ENCODE measurements at regions not wholly inside any gene's neighbourhood (a gene's known extent, or its start where the extent isn't known, plus 50 kb on each side); places are given as distances from the start of the nearest gene placed in this dataset.

DNA sequence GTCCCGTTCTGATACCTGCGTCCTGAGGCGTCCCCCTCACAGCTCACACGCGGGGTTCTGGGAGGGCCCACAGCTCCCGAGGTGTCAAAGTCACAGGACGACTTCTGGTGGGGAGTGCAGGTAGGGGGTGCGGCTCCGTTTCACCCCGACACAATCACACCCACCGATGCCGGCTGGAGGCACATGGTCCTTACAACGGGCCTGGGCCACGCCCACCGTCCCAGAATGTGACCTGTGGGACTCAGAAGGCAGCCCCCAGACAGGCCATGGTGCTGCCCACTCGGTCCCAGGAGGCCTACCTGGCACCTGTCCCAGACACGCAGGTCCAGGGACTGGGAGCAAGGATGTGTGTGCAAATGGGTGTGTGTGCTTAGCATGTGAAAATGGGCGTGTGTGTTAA lies 86.0 kb downstream of the UNCX start:
- Histone ChIP-seq H3K4me1 (ENCODE audit: low read depth) (no peaks in the 10 kb centered on the region), H3K9me3 (ENCODE audit: low read depth) (no peaks in the 10 kb centered on the region), H3K4me3 (no peak overlapping the region), H3K27me3 (no peaks in the 10 kb centered on the region), H3K36me3 (no peaks in the 10 kb centered on the region), H3K27ac (no peak overlapping the region)
- TF ChIP-seq, protein P1, sequence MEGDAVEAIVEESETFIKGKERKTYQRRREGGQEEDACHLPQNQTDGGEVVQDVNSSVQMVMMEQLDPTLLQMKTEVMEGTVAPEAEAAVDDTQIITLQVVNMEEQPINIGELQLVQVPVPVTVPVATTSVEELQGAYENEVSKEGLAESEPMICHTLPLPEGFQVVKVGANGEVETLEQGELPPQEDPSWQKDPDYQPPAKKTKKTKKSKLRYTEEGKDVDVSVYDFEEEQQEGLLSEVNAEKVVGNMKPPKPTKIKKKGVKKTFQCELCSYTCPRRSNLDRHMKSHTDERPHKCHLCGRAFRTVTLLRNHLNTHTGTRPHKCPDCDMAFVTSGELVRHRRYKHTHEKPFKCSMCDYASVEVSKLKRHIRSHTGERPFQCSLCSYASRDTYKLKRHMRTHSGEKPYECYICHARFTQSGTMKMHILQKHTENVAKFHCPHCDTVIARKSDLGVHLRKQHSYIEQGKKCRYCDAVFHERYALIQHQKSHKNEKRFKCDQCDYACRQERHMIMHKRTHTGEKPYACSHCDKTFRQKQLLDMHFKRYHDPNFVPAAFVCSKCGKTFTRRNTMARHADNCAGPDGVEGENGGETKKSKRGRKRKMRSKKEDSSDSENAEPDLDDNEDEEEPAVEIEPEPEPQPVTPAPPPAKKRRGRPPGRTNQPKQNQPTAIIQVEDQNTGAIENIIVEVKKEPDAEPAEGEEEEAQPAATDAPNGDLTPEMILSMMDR (IDR thresholded peaks at IDR 0.05; ENCODE audit: low read depth, low read length): no peak
- no peak for DNase-seq (ENCODE audit: low read depth in 1 of 2, low spot score in 1 of 2)

DNA sequence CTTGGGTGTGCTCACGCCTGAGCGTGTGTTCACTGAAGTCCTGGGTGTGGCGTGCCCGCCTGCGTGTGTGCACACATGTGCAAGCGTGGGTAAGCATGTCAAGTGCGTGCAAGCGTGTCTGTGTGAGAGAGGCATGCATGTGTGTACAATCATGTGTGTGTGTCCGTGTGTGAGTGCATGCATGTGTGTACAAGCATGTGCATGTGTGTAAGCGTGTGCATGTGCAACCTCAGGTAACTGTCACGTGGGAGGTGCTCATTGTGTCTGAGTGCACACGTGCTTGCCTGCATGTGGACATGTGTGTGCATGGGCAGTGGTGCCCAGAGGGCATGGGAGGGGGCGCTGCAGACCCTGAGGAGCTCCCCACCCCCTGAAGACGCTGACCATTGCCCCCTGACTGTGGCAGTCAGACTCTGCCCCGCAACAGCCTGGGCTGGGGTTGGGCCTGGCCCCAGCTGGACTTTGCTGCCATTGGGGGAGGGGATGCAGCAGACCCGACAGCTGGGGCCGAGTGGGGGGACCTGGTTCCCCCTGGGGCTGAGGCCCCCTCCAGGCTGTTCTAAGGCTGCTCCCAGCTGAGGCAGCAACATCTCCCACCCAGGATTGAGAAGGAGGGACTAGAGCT lies 88.1 kb downstream of the UNCX start:
- TF ChIP-seq, protein P1 (IDR thresholded peaks at IDR 0.05; ENCODE audit: low read depth, low read length): no peak
- no peaks in the 10 kb centered on the region for H3K27me3 ChIP-seq
- H3K36me3 ChIP-seq: no peaks in the 10 kb centered on the region
- no peaks in the 10 kb centered on the region for H3K4me1 ChIP-seq (ENCODE audit: low read depth)
- H3K27ac ChIP-seq: no peak overlapping the region
- no peak overlapping the region for H3K4me3 ChIP-seq
- no peaks in the 10 kb centered on the region for H3K9me3 ChIP-seq (ENCODE audit: low read depth)
- DNase-seq (ENCODE audit: low read depth in 1 of 2, low spot score in 1 of 2): no peak

DNA sequence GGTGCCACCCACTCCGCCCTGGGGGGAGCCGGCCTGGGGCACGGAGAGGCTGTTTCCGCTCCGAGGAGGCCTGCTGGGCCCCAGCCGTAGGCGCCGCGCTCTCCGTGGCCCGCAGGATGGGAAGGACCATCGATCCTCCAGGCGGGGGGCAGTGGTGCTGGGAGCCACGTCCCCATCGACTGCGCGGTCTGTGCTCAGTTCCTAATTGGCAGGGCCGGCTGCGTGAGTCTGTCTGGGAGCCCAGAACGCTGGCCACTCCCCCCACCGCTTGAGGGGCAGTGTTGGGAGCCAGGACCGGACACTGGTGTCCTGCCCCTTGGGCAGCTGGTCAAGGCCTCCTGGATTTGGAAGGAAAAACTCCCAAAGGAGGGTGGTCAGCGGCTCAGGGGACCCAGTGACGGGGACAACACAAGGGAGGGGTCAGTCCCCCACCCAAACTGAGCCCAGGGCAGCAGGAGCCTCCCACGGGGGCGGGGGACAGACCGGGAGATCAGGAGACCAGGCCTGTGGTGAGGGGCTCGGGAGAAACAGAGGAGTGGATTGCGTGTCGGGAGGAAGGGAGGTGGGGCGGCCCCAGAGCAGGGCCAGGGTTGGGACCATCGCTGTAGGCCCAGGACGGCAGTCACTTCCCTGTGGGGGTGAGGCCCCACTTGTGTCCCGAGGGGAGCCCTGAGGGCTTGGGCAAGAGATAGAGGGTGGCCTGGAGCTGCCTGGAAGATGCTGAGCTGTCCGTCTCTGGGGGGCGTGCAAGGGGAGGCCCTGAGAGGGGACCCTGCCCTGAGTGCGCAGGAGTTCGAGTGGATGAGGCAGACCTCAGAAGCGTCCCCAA lies 89.0 kb downstream of the UNCX start:
- Histone ChIP-seq H3K4me1 (ENCODE audit: low read depth) (no peaks in the 10 kb centered on the region), H3K27me3 (no peaks in the 10 kb centered on the region)
- TF ChIP-seq, protein P1 (IDR thresholded peaks at IDR 0.05; ENCODE audit: low read depth, low read length): no peak

DNA sequence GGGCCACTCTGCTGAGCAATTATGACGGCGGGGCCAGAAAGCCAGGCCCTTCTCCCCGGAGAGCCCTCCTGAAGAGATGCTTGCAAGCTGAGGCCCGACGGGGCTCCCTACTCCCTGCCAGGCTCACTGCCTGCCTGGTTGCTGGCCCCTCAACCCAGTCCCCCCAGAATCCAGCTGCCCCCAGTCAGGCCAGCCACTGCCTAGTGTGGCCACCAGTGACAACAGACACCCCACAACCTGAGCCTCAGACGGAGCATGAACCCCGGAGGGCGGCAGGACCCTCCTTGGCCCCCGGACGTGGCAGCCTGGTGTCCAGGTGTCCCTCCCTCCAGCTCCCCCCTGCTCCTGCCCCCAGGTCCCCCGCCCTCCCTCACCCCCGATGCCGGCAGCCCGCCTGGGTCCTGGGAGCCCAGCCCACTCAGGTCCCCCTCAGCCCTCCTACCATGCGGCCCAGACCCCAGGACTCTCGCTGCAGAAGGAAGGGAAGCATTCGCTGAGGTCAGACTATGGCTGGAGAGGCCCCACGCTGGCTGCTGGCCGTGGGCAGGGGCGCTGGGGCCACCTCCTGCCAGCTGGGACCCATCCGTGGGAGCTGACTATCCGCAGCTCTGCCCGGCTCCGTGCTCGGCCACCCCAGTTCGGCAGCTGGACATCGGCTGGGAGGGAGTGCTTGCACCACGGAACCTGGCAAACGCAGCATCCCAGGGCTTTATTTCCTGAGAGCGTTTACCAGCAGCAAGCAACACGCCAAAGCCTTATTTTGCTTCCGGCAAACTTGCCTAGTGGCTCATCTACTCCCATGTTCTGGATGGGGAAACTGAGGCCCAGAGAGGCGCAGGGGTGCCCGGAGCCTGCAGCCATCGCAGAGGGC lies 89.8 kb downstream of the UNCX start:
- Histone ChIP-seq H3K4me3 (no peak overlapping the region), H3K36me3 (no peaks in the 10 kb centered on the region), H3K4me1 (ENCODE audit: low read depth) (no peaks in the 10 kb centered on the region), H3K9me3 (ENCODE audit: low read depth) (no peaks in the 10 kb centered on the region), H3K27ac (no peak overlapping the region), H3K27me3 (no peaks in the 10 kb centered on the region)
- TF ChIP-seq, protein P1 (IDR thresholded peaks at IDR 0.05; ENCODE audit: low read depth, low read length): no peak
- DNase-seq (ENCODE audit: low read depth in 1 of 2, low spot score in 1 of 2): no peak

More for the DNA sequence above, 89.0 kb downstream of the UNCX start:
- Histone ChIP-seq H3K9me3 (ENCODE audit: low read depth) (no peaks in the 10 kb centered on the region), H3K36me3 (no peaks in the 10 kb centered on the region), H3K4me3 (no peak overlapping the region), H3K27ac (no peak overlapping the region)
- no peak for DNase-seq (ENCODE audit: low read depth in 1 of 2, low spot score in 1 of 2)

DNA sequence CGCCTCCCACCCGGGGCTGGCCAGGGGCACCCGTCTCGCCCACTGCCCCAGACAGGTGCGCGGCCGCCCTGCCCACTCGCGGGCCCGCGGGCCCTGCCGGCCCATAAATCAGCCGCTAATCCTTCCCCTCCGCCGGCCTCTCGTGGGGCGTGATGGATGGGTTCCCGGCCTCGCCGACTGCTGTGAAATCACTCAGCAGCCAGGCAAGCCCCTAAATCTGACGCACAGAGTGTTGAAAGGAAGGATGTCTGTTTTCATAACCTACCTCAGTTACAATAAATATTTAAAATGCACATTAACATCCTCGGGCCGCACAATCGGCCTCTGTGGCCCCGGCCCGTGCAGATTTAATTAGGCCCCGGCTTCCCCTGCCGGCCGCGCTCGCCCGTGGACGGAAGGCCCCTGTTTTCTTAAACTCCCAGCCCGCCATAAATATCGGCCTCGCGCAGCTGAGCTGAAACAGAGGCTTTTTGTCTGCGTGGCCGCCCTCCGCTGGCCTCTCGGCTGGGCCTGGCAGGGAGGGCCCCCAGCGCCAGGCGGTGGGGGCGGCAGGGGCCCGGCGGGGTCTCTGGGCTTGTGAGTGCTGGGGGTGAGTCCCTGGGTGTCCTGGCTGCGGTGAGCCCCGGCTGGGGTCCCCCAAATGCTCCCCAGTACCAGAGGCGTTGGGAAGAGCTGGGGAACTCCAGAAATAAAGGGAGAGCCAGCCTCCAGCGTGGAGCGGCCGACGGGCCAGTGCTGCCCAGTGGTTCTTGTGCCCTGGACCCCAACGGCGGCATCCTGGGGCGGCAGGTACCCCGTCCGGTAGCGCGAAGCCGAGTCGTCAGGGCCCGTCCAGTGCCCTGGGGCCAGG lies 90.7 kb downstream of the UNCX start:
- TF ChIP-seq, protein P1 (IDR thresholded peaks at IDR 0.05; ENCODE audit: low read depth, low read length): no peak
- no peaks in the 10 kb centered on the region for H3K9me3 ChIP-seq (ENCODE audit: low read depth)

More for the DNA sequence above, 90.7 kb downstream of the UNCX start:
- H3K27me3 ChIP-seq: no peaks in the 10 kb centered on the region
- no peaks in the 10 kb centered on the region for H3K36me3 ChIP-seq
- no peak overlapping the region for H3K27ac ChIP-seq
- DNase-seq (ENCODE audit: low read depth in 1 of 2, low spot score in 1 of 2): peak in 1 of 2 donors; percentile 8
- H3K4me1 ChIP-seq (ENCODE audit: low read depth): no peaks in the 10 kb centered on the region
- H3K4me3 ChIP-seq: no peak overlapping the region

Data from cardiac muscle cell (in vitro differentiated cells and primary cell).